HG02884 (cell line): ENCODE measurements at regions not wholly inside any gene's neighbourhood (a gene's known extent, or its start where the extent isn't known, plus 50 kb on each side); places are given as distances from the start of the nearest gene placed in this dataset.
"Not testable (repeated sequence)": the region's sequence is repeated elsewhere in the genome, so short reads cannot be mapped to it uniquely, and the experiment has no call there.

Experiments used
- ATAC-seq: cut with Tn5 transposase; IDR thresholded peaks from one replicate; pipeline ENCODE4 v1.9.1; 2021; ENCODE audit warnings: mild to moderate bottlenecking, moderate library complexity; ENCODE audit not compliant: unreplicated experiment

DNA sequence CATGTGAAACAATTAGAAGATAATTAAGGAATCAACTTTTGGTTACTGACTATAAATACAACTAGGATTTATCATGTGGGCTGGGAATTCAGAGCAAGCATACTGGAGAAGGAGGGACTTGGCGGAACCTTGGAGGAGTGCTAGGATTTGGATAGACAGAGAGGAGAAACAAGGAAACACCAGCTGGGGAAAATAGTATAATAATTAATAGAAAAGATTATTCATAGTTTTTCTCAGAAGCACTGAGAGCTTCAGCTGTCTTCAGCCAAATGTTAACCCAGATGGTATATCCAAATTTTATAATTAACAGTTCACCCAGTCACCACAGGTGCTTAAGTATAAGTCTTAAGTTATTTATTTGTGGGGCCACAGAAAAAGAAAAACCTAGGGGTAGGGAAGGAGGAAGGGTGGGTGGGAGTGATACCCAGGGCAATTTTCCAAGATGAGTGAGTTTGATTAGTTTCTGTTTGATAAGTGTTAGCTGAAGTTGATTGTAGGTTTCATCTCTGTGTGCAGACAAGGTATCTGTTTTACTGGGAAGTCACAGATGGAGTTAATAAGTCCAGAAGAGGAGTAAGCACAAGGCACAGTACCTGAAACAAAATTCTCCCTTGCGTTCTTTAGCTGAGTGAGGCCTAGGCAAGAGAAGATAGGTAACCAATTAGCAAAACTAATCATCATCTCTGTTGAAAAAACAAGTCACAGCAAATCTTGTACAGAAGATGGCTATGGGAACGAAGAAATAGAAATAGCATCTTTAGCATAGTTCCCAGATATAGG is 175.5 kb downstream of the TFAP2B start:
- ATAC-seq, result no peak

GRCh38 chr6:50995036-50995435 is 176.4 kb downstream of the TFAP2B start:
- no peak for ATAC-seq

- no peak for ATAC-seq
These were observed 180.2 kb downstream of the TFAP2B start for GRCh38 chr6:50998905-50999304.

GRCh38 chr6:51001399-51001798 is 182.7 kb downstream of the TFAP2B start:
- no peak for ATAC-seq

DNA sequence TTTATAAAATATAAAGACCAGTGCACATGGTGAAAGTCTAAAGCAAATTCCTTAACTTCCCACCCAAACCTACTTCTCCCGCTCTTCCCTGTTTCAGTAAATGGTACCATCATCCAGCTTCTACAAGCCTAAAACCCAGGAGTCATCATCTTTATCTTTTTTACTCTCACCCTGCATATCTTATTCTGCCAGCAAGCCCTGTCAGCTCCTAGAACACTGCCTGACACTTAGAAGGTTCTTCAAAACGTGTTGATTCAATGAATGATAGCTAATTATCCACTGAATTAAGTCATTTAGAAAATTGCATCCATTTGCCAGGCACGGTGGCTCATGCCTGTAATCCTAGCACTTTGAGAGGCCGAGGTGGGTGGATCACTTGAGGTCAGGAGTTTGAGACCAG is 185.7 kb downstream of the TFAP2B start:
- ATAC-seq, result no peak

DNA sequence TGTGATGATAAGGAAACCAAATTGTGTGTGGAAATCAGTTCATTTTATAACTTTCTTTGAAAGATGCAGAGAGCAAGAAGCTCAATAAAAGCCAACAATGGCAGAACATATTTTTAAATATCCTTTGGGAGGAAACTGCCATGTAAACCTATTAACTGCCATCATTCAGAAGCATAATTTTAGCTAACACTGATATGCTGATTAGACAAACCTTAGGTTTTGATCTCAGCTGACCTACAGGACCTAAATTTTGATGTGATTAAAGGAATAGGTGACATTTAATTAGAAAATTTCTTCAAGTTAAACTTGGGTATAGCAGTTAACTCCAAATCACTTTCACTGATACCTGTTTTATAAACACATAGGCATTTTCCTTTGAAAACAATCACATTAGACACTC is 187.1 kb downstream of the TFAP2B start:
- no peak for ATAC-seq

DNA sequence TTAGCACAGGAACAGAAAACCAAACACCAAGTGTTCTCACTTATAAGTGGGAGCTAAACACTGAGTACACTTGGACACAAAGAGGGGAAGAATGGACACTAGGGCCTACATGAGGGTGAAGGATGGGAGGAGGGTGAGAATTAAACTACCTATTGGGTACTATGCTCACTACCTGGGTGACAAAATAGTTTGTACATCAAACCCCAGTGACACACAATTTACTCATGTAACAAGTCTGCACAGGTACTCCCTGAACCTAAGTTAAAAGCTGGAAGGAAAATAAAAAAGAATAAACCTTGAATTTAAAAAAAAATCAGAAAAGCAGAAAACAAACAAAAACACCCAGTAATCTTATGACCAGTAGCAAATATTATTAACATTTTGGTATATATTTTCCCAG is 188.6 kb downstream of the TFAP2B start:
- ATAC-seq, result no peak

GRCh38 chr6:51008693-51009092 is 190.0 kb downstream of the TFAP2B start:
- not testable (repeated sequence) for ATAC-seq

DNA sequence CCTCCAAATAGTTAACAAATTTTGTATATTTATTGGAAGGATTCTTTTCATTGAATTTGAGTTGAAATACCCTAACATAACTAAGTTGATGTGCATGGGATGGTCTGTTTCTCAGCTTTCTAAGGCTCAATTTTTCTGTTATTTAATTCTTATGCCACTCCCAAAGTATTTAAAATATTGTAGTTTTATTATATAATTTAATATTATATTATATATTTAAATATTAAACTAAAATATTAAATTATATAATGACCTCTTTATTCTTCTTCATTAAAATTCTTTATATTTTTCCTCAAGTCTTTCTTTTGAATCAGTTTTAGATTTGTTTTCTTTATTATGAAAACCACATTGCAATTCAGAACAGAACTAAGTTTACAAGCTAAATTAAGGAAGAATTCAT is 194.7 kb downstream of the TFAP2B start:
- no peak for ATAC-seq

DNA sequence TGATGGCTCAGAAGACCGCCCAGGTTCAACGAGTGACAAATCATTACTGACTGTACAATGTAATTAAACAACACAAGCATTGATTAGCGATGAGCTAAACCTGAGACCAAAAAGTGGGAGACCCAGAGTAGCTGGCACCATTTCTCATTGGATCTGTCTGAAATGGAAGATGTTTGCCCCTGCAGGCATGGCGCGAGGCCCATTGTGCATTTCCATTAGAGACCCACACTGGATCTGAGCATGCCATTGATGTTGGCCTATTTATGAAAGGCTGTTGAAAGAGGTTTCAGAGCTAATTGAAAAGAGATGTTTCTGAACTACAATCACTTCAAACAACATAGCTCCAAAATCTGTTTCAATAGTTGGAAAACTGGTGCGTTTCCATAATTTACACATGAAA is 196.7 kb downstream of the TFAP2B start:
- no peak for ATAC-seq

GRCh38 chr6:51016489-51016888 is 197.8 kb downstream of the TFAP2B start:
- no peak for ATAC-seq

DNA sequence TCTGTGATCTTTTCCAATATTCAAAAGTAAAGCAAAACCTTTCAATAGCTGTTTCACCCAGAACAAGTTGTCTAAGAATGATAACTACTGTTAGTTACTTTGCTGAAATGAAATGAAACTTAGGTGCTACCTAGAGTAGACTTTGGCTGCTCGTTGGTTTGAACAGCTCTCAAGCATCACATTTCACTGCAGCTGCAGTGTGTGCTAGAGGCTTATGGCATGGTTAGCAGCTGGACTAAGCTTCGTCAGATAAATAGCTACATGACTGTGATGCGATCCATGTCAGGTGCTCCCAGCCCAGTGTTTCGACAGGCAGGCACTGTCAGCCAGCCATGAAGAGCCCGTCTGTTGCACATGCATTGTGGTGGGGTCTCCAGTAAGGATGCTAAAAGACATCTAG is 201.1 kb downstream of the TFAP2B start:
- no peak for ATAC-seq

DNA sequence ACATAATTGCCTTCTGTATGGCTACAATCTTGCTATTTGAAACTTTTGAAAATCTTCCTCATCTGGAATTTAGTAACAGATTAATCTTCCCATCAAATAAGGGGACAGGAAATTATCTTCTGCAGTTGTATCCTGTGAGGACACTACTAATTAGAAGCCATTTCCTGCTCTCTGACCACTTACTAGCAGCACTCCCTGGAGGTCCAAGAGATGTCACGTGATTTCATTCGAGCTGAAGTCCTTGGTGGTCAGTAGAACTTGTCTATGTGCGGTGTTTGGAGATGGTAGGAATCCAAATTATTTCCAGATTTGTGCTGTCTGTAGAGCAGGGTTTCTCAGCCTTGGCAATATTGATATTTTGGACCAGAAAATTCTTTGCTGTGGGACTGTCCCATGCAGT is 202.5 kb downstream of the TFAP2B start:
- no peak for ATAC-seq

- ATAC-seq, result no peak
These were observed 205.5 kb downstream of the TFAP2B start for GRCh38 chr6:51024126-51024525.

- ATAC-seq, result no peak
These were observed 206.6 kb downstream of the TFAP2B start for GRCh38 chr6:51025082-51025777.

GRCh38 chr6:51027283-51028065 is 208.8 kb downstream of the TFAP2B start:
- no peak for ATAC-seq

DNA sequence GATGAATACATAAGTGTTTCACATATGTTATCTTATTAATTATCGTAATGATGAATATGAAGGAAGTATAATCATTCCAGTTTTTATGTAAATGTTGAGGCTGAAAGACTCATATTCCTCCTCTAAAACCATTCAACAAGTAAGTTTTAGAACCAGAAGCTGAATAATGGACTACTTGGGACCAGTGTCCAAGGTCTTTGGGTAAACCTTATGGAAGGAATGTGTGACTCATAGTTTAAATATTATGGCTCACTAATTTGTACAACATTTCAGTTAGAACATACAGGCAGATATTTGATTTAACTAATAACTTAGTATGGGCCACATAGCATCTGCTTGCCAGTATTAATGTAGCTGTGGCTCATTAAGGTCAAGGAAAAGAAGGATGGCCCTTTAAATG is 209.6 kb downstream of the TFAP2B start:
- ATAC-seq, result no peak

DNA sequence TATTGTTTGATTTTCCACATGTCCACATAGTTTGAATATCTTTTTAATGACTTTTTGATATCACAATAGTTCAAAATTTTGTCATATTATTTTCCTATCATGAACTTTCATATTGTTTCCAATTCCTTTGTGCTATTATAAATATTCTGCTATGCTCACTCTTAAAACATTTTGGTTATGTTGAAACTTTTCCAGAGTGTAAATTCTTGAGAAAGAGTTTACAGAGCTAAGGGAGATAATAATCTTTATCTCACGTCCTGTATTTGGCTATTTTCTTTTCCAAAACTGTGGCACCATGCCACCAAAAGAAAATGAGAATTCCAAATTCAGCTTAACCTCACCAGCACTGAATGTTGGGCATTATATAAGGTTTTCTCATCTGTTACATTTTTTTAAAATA is 210.9 kb downstream of the TFAP2B start:
- ATAC-seq, result no peak

- no peak for ATAC-seq
These were observed 226.9 kb downstream of the TFAP2B start for GRCh38 chr6:51045548-51045947.

GRCh38 chr6:51049288-51049982 is 230.8 kb downstream of the TFAP2B start:
- no peak for ATAC-seq
